Caco-2 (cell line): ENCODE measurements at regions not wholly inside any gene's neighbourhood (a gene's known extent, or its start where the extent isn't known, plus 50 kb on each side); places are given as distances from the start of the nearest gene placed in this dataset.

ENCODE experiments used
- BruUV-seq: library from RNA; stranded (reverse); fragments of 400-500 nt; replicated peaks from 2 replicates; lab custom pipeline; 2021; lab: Mats Ljungman, UMichigan
- CTCF ChIA-PET: fragments of 300-600 bp; sonication (Branson Sonifier 250); formaldehyde crosslinking; loops from one replicate; lab custom pipeline; 2022; ENCODE audit warnings: antibody characterized with exemption; lab: Charles Lee
- POLR2A ChIA-PET: fragments of 300-600 bp; sonication (Branson Sonifier 250); formaldehyde crosslinking; loops from one replicate; lab custom pipeline; 2022; ENCODE audit warnings: antibody characterized with exemption; lab: Charles Lee
- DNase-seq, 2 experiments: peaks; one replicate each; pipeline versions ENCODE4 v3.0.0 to v3.0.0-alpha.2; 2020 to 2022
- H3K27me3 ChIP-seq: replicated peaks from 2 replicates; pipeline ENCODE4 v1.6.0; 2011; ENCODE audit warnings: low read length; ENCODE audit not compliant: control insufficient read depth, insufficient read depth
- H3K36me3 ChIP-seq: 2 replicates; pipeline ENCODE4 v1.5.1; 2011; ENCODE audit warnings: low read length; ENCODE audit not compliant: control insufficient read depth, insufficient read depth
- H3K4me1 ChIP-seq: fragments of 250-450 bp; sonication (Bioruptor Pico); 2 replicates; pipeline ENCODE4 v1.5.1; 2020; ENCODE audit warnings: mild to moderate bottlenecking
- H3K4me3 ChIP-seq: 2 replicates; pipeline ENCODE4 v1.5.1; 2011; ENCODE audit warnings: low read depth, mild to moderate bottlenecking, control low read depth, low read length
- H3K9me3 ChIP-seq: fragments of 250-450 bp; sonication (Bioruptor Pico); 2 replicates; pipeline ENCODE4 v1.5.1; 2020; ENCODE audit warnings: mild to moderate bottlenecking, moderate library complexity
- H3K27ac Mint-ChIP-seq: one replicate; pipeline ENCODE4 v1.8.0; 2022; ENCODE audit warnings: mixed read lengths; ENCODE audit not compliant: unreplicated experiment
- H3K27me3 Mint-ChIP-seq: one replicate; pipeline ENCODE4 v1.8.0; 2022; ENCODE audit warnings: mixed read lengths; ENCODE audit not compliant: insufficient read depth, unreplicated experiment
- H3K36me3 Mint-ChIP-seq: one replicate; pipeline ENCODE4 v1.8.0; 2022; ENCODE audit warnings: mild to moderate bottlenecking, mixed read lengths; ENCODE audit not compliant: insufficient read depth, unreplicated experiment
- H3K4me1 Mint-ChIP-seq: one replicate; pipeline ENCODE4 v1.8.0; 2022; ENCODE audit warnings: low read depth, mixed read lengths; ENCODE audit not compliant: unreplicated experiment
- H3K4me3 Mint-ChIP-seq: one replicate; pipeline ENCODE4 v1.8.0; 2022; ENCODE audit warnings: mild to moderate bottlenecking, moderate library complexity, mixed read lengths; ENCODE audit not compliant: unreplicated experiment
- H3K9me3 Mint-ChIP-seq: one replicate; pipeline ENCODE4 v1.8.0; 2022; ENCODE audit warnings: mixed read lengths; ENCODE audit not compliant: unreplicated experiment
- CTCF ChIP-seq, 2 experiments: fragments of 200-600 bp in 1 of 2; IDR thresholded peaks; 1 replicate in 1 of 2; 2 replicates in 1 of 2; pipeline versions ENCODE4 v1.5.1 to v1.8.0; 2011 to 2022; ENCODE audit warnings: antibody characterized with exemption in 1 of 2, control low read depth in 1 of 2, inconsistent platforms in 1 of 2, low read depth in 1 of 2, low read length in 1 of 2, mild to moderate bottlenecking in 1 of 2, moderate library complexity in 1 of 2; ENCODE audit not compliant: insufficient read depth in 1 of 2, severe bottlenecking in 1 of 2, unreplicated experiment in 1 of 2
- intact Hi-C: fragments of 100-400 bp; cut with micrococcal nuclease; formaldehyde crosslinking; loops from one replicate; pipeline ENCODE4 v1.10.0; 2022; ENCODE audit not compliant: unreplicated experiment

GRCh38 chr11:130711193-130711592, 205.1 kb downstream of the SNX19 start:
- Mint-ChIP-seq H3K9me3 (peaks cover 14% of the 10 kb centered on the region), H3K36me3 (no peaks in the 10 kb centered on the region), H3K27ac (no peak overlapping the region), H3K4me1 (no peaks in the 10 kb centered on the region), H3K4me3 (no peak overlapping the region), H3K27me3 (peaks cover 50% of the 10 kb centered on the region)
- Histone ChIP-seq H3K4me3 (no peak overlapping the region), H3K36me3 (no peaks in the 10 kb centered on the region), H3K27me3 (no peaks in the 10 kb centered on the region; the same call in none of the 2 replicates), H3K9me3 (no peaks in the 10 kb centered on the region), H3K4me1 (no peaks in the 10 kb centered on the region)
- ChIA-PET CTCF (no interaction called here), POLR2A (no interaction called here)
- BruUV-seq: no TSS peak
- no peak for TF ChIP-seq CTCF (IDR thresholded peaks at IDR 0.05; ENCODE audit: insufficient read depth in 1 of 2, low read depth in 1 of 2, low read length in 1 of 2, severe bottlenecking in 1 of 2, unreplicated experiment in 1 of 2)
- intact Hi-C loops: no loop called here
- DNase-seq: no peak

- Mint-ChIP-seq H3K4me1 (no peaks in the 10 kb centered on the region), H3K27ac (no peak overlapping the region), H3K36me3 (no peaks in the 10 kb centered on the region), H3K4me3 (no peak overlapping the region), H3K9me3 (peaks cover 14% of the 10 kb centered on the region), H3K27me3 (peaks cover 54% of the 10 kb centered on the region)
- ChIA-PET CTCF (no interaction called here), POLR2A (no interaction called here)
- H3K4me1 ChIP-seq: no peaks in the 10 kb centered on the region
- no peak overlapping the region for H3K4me3 ChIP-seq
- no TSS peak for BruUV-seq
- no peaks in the 10 kb centered on the region for H3K9me3 ChIP-seq
- H3K27me3 ChIP-seq: no peaks in the 10 kb centered on the region; the same call in none of the 2 replicates
- no peaks in the 10 kb centered on the region for H3K36me3 ChIP-seq
- intact Hi-C loops: no loop called here
- no peak for DNase-seq
- TF ChIP-seq CTCF (IDR thresholded peaks at IDR 0.05; ENCODE audit: insufficient read depth in 1 of 2, low read depth in 1 of 2, low read length in 1 of 2, severe bottlenecking in 1 of 2, unreplicated experiment in 1 of 2): no peak
These were observed 203.8 kb downstream of the SNX19 start for GRCh38 chr11:130712480-130712879.

GRCh38 chr11:130715085-130715876, 201.0 kb downstream of the SNX19 start:
- peaks cover 34% of the 10 kb centered on the region for H3K27me3 Mint-ChIP-seq
- Histone ChIP-seq H3K9me3 (no peaks in the 10 kb centered on the region), H3K4me1 (no peaks in the 10 kb centered on the region), H3K4me3 (no peak overlapping the region), H3K36me3 (no peaks in the 10 kb centered on the region), H3K27me3 (no peaks in the 10 kb centered on the region; the same call in none of the 2 replicates)
- DNase-seq: no peak
- ChIA-PET CTCF (no interaction called here), POLR2A (no interaction called here)
- TF ChIP-seq CTCF (IDR thresholded peaks at IDR 0.05; ENCODE audit: insufficient read depth in 1 of 2, low read depth in 1 of 2, low read length in 1 of 2, severe bottlenecking in 1 of 2, unreplicated experiment in 1 of 2): no peak
- no TSS peak for BruUV-seq
- intact Hi-C loops: no loop called here
- no peaks in the 10 kb centered on the region for H3K4me1 Mint-ChIP-seq
- no peak overlapping the region for H3K27ac Mint-ChIP-seq
- no peak overlapping the region for H3K4me3 Mint-ChIP-seq
- no peaks in the 10 kb centered on the region for H3K36me3 Mint-ChIP-seq
- H3K9me3 Mint-ChIP-seq: no peaks in the 10 kb centered on the region
